CD14-positive monocyte (primary cell): ENCODE measurements at regions not wholly inside any gene's neighbourhood (a gene's known extent, or its start where the extent isn't known, plus 50 kb on each side); places are given as distances from the start of the nearest gene placed in this dataset.

Experiments used
- DNase-seq, 3 donors: peaks; one replicate each; pipeline ENCODE4 v3.0.0-alpha.2; 2011 to 2022
- H2AFZ ChIP-seq: 2 replicates; pipeline ENCODE4 v1.6.0; 2012; ENCODE audit warnings: mild to moderate bottlenecking, low read depth, low read length, inconsistent platforms; ENCODE audit not compliant: insufficient read depth, poor library complexity, severe bottlenecking
- H3K27ac ChIP-seq, 2 donors: 1 replicate in 1 of 2; 2 replicates in 1 of 2; pipeline ENCODE4 v1.5.1; 2012 to 2013; ENCODE audit warnings: low read length in 2 of 2, control low read depth in 1 of 2, inconsistent platforms in 1 of 2, low read depth in 1 of 2, mild to moderate bottlenecking in 1 of 2
- H3K27me3 ChIP-seq, 2 donors: one replicate each; pipeline versions ENCODE4 v1.6.0 to v1.6.1; 2011 to 2013; ENCODE audit warnings: low read length in 2 of 2; ENCODE audit not compliant: control insufficient read depth in 2 of 2, insufficient read depth in 2 of 2
- H3K36me3 ChIP-seq, 2 donors: replicated peaks in 1 of 2; 1 replicate in 1 of 2; 2 replicates in 1 of 2; pipeline versions ENCODE4 v1.5.1 to v1.6.1; 2012 to 2013; ENCODE audit warnings: low read length in 2 of 2, control low read depth in 1 of 2, inconsistent platforms in 1 of 2, mild to moderate bottlenecking in 1 of 2; ENCODE audit not compliant: insufficient read depth in 2 of 2, control insufficient read depth in 1 of 2
- H3K4me1 ChIP-seq, 2 donors: 1 replicate in 1 of 2; 2 replicates in 1 of 2; pipeline versions ENCODE4 v1.5.1 to v1.6.1; 2012 to 2013; ENCODE audit warnings: low read length in 2 of 2, control low read depth in 1 of 2, inconsistent platforms in 1 of 2, mild to moderate bottlenecking in 1 of 2, moderate library complexity in 1 of 2; ENCODE audit not compliant: insufficient read depth in 2 of 2, control insufficient read depth in 1 of 2
- H3K4me2 ChIP-seq: replicated peaks from 2 replicates; pipeline ENCODE3; 2012; ENCODE audit warnings: low read length, moderate library complexity, mild to moderate bottlenecking; ENCODE audit not compliant: poor library complexity, severe bottlenecking; ENCODE audit errors: extremely low read depth
- H3K4me3 ChIP-seq, 3 experiments: fragments of 200-600 bp in 1 of 3; sonication (generic) in 1 of 3; replicated peaks in 1 of 3; 1 replicate in 2 of 3; 2 replicates in 1 of 3; pipeline ENCODE4 v1.5.1; 2011 to 2013; ENCODE audit warnings: low read length in 3 of 3, mild to moderate bottlenecking in 3 of 3, control low read depth in 2 of 3, low read depth in 2 of 3, inconsistent platforms in 1 of 3, moderate library complexity in 1 of 3
- H3K79me2 ChIP-seq: 2 replicates; pipeline ENCODE4 v1.6.0; 2012; ENCODE audit warnings: mild to moderate bottlenecking, control low read depth, inconsistent platforms, low read length, moderate library complexity; ENCODE audit not compliant: insufficient read depth
- H3K9ac ChIP-seq: 2 replicates; pipeline ENCODE4 v1.6.0; 2017; ENCODE audit warnings: low read length, mild to moderate bottlenecking; ENCODE audit not compliant: insufficient read depth, poor library complexity, severe bottlenecking
- H3K9me3 ChIP-seq, 2 donors: replicated peaks in 1 of 2; 1 replicate in 1 of 2; 2 replicates in 1 of 2; pipeline versions ENCODE4 v1.5.1 to v1.6.1; 2012 to 2013; ENCODE audit warnings: low read length in 2 of 2, control low read depth in 1 of 2; ENCODE audit not compliant: control insufficient read depth in 1 of 2, insufficient read depth in 1 of 2
- H4K20me1 ChIP-seq: 2 replicates; pipeline ENCODE4 v1.6.0; 2012; ENCODE audit warnings: mild to moderate bottlenecking, low read length, control low read depth, moderate library complexity; ENCODE audit not compliant: insufficient read depth
- H3K27ac Mint-ChIP-seq, 7 donors: one replicate each; pipeline ENCODE4 v1.8.0; 2020; ENCODE audit warnings: mild to moderate bottlenecking in 7 of 7, mixed read lengths in 7 of 7, moderate library complexity in 6 of 7, inconsistent platforms in 2 of 7
- H3K27me3 Mint-ChIP-seq, 3 donors: one replicate each; pipeline ENCODE4 v1.8.0; 2021 to 2022; ENCODE audit warnings: low read depth in 3 of 3, mild to moderate bottlenecking in 3 of 3, mixed read lengths in 3 of 3, moderate library complexity in 3 of 3, inconsistent platforms in 1 of 3
- H3K36me3 Mint-ChIP-seq, 2 donors: one replicate each; pipeline ENCODE4 v1.8.0; 2020; ENCODE audit warnings: mixed read lengths in 2 of 2, inconsistent platforms in 1 of 2, mild to moderate bottlenecking in 1 of 2
- H3K4me1 Mint-ChIP-seq: one replicate; pipeline ENCODE4 v1.8.0; 2020; ENCODE audit warnings: mild to moderate bottlenecking, mixed read lengths
- H3K4me3 Mint-ChIP-seq, 2 donors: one replicate each; pipeline ENCODE4 v1.8.0; 2020; ENCODE audit warnings: mild to moderate bottlenecking in 2 of 2, mixed read lengths in 2 of 2, moderate library complexity in 1 of 2
- H3K9me3 Mint-ChIP-seq, 7 donors: one replicate each; pipeline ENCODE4 v1.8.0; 2020 to 2022; ENCODE audit warnings: mixed read lengths in 7 of 7, mild to moderate bottlenecking in 6 of 7, moderate library complexity in 6 of 7, inconsistent platforms in 2 of 7
- CTCF ChIP-seq: fragments of 200-600 bp; IDR thresholded peaks from one replicate; pipeline ENCODE4 v1.8.0; 2022; ENCODE audit warnings: antibody characterized with exemption, mild to moderate bottlenecking
- intact Hi-C, 2 donors: fragments of 100-400 bp; cut with micrococcal nuclease; formaldehyde crosslinking; loops; one replicate each; pipeline versions ENCODE4 v1.15.0 to v1.15.1; 2023

GRCh38 chrX:83305381-83305780, 202.7 kb upstream of the POU3F4 start:
- H3K4me2 ChIP-seq: no peak overlapping the region
- H3K27ac ChIP-seq: no peak overlapping the region
- no peaks in the 10 kb centered on the region for H3K4me1 Mint-ChIP-seq
- H3K9ac ChIP-seq: no peak overlapping the region
- intact Hi-C loops: no loop called here
- H3K27me3 ChIP-seq: no peaks in the 10 kb centered on the region
- H3K27ac Mint-ChIP-seq: no peak overlapping the region
- DNase-seq: no peak
- H2AFZ ChIP-seq: no peak overlapping the region
- no peak for TF ChIP-seq CTCF
- H3K79me2 ChIP-seq: no peaks in the 10 kb centered on the region
- H3K27me3 Mint-ChIP-seq: no peaks in the 10 kb centered on the region
- H3K36me3 ChIP-seq: no peaks in the 10 kb centered on the region
- no peaks in the 10 kb centered on the region for H3K36me3 Mint-ChIP-seq
- H3K9me3 Mint-ChIP-seq: peaks cover 0 to 4% (median 2%) of the 10 kb centered on the region in 7 donors
- H3K9me3 ChIP-seq: peaks cover under 1 to 1% of the 10 kb centered on the region in 2 donors
- H4K20me1 ChIP-seq: no peaks in the 10 kb centered on the region
- H3K4me1 ChIP-seq: no peaks in the 10 kb centered on the region
- H3K4me3 Mint-ChIP-seq: no peak overlapping the region
- H3K4me3 ChIP-seq: no peak overlapping the region

GRCh38 chrX:83319023-83319422, 189.1 kb upstream of the POU3F4 start:
- no peaks in the 10 kb centered on the region for H3K79me2 ChIP-seq
- no peak overlapping the region for H3K27ac Mint-ChIP-seq
- peaks cover 0 to 6% (median 0%) of the 10 kb centered on the region in 7 donors for H3K9me3 Mint-ChIP-seq
- H3K27me3 Mint-ChIP-seq: no peaks in the 10 kb centered on the region
- no peak overlapping the region for H2AFZ ChIP-seq
- no peak overlapping the region for H3K27ac ChIP-seq
- H3K4me1 ChIP-seq: no peaks in the 10 kb centered on the region
- intact Hi-C loops: no loop called here
- H3K4me2 ChIP-seq: no peak overlapping the region
- H3K9ac ChIP-seq: no peak overlapping the region
- no peak overlapping the region for H3K4me3 ChIP-seq
- H3K36me3 ChIP-seq: no peaks in the 10 kb centered on the region
- H4K20me1 ChIP-seq: no peaks in the 10 kb centered on the region
- H3K9me3 ChIP-seq: peaks cover 0 to 6% of the 10 kb centered on the region in 2 donors
- H3K4me1 Mint-ChIP-seq: no peaks in the 10 kb centered on the region
- H3K36me3 Mint-ChIP-seq: no peaks in the 10 kb centered on the region
- no peak for DNase-seq
- no peak for TF ChIP-seq CTCF
- H3K4me3 Mint-ChIP-seq: no peak overlapping the region
- H3K27me3 ChIP-seq: no peaks in the 10 kb centered on the region
